ENCODE measurements at regions not wholly inside any gene's neighbourhood (a gene's known extent, or its start where the extent isn't known, plus 50 kb on each side); places are given as distances from the start of the nearest gene placed in this dataset.

DNA sequence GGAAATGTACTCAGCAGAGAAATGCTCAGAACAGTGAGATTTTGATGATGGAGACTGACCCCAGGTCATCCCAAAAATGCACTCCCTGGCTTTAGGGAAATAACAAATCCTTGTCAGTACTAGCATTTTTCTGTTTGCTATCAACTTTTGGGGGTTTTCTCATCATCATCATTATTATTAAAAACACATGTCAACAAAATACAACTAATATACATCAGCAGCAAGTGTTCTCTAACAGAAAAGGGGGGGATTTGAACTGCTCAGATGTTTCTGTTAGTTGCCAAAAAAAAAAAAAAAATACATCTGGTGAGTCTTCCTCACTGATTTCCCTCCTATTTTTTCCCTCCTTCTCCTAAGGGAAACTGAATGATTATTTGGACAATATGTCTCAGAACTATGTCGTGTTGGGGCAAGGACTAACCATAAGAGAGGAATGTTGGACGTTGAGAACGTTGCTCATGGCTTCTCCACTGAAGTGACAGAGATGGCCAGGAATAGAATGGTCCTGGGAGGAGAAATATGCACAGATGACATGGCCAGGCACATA lies 230.0 kb upstream of the MCTP2 start:
- DNase-seq, result no peak

DNA sequence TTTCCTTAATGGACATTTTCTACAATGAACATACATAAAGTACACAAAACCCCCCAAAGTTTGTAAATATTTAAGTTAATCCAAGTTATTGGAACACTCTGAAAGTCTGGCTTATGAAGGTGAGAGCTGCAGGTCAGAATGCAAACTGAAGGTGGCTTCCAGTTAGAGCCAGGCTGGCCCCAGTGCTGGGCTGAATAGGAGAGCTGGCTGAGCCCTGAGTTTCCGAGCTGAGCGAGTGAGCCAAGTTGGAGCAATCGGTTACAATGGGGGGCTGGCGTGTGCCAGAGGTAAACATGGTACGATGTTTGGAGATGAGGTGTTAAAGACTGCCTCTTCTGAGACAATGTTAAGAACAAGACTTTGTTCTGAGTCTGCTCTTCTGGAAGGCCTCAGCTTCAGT lies 230.8 kb upstream of the MCTP2 start:
- DNase-seq, result no peak

DNA sequence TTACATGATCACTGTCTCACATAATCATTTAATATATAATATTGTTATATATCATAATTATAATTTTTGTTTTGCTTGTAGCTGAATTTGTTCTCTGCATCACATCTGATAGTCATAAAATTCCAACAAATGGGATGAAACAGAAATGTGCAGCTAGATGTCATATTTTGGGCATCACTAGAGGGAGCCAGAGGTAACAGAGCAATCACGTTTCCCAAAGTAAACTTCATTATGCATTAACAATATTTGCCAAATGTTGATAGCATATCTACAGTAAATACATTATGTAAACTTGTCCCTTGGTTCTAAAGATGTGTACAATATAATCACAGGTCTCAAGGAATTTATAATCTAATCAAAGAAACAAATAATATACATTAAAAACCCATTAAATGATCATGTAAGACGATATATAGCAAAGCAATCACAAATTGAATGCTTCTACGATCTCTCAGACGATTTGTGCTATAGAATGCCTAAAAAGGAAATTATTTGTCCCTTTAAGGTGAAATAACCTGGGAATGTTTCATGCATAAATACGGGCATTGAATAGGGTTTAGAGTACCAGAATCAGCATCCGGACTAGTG lies 234.2 kb upstream of the MCTP2 start:
- DNase-seq, result no peak

DNA sequence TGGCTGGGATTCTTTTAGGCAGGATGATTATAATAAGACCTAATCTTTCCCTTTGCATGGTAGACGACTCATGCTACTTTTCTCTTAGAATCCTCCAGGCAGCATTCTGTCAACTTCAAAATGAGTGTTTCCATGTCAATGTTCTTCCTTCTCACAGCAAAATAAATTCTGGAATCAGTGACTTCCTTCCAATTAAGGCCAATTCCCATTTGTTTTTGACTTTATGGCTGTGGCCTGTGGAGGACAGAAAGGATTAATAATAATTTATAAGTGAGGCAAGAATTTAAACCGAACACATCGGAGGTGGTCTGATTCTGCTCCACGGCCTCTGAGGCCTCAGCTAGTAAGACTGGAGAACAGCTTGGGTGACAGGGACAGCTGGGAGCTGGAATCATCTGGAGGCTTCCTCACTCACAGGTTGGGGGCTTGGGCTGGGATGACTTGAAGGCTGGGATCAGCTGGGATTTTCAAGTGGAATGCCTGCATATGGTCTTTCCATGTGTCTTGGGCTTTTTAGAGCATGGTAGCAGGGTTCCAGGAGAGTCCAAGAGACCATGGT lies 241.8 kb upstream of the MCTP2 start:
- DNase-seq, result no peak

DNA sequence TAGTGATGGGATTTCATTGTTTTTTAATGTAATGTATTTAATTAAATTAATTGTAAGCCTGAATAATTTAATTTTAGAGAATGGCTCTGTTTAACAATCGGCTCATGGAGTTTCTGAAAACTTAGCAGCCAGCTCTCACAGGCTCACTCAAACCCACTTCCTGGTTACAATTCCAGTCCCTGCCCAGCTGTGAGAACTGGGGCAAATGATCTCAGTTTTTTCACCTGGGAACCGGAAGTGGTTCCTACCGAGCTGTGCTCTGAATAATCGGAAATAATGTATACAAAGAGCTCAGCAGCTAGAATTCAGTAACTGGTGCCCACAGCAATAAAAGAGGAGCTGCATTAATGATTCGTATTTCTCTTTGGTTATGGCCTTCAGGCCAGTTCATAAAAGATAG lies 244.3 kb upstream of the MCTP2 start:
- no peak for DNase-seq

DNA sequence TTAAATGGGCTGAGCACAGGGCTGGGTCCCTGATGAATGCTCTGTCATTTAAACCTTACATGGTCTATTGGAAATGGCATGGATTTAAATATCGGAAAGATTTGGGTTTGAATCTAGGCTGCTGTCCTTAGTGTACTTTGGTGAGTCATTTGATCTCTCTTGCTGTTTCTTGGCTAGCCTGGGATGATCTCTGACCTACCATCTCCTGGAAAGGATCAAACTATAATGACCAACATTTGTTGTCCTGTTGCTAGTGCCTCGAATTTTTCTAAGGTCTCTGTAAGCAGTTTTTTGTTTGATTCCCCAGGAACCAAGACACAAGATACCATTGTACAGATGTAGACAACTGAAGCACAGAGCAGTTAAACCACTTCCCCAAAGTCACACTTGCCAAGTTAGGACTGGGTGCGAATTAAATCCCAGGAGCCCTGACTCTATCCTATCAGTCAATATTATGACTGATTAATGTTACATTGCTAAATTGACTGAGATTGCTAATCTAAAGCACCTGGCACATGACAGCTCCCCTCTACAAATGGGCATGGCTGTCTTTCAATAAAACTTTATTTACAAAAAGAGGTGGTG lies 244.9 kb upstream of the MCTP2 start:
- no peak for DNase-seq

DNA sequence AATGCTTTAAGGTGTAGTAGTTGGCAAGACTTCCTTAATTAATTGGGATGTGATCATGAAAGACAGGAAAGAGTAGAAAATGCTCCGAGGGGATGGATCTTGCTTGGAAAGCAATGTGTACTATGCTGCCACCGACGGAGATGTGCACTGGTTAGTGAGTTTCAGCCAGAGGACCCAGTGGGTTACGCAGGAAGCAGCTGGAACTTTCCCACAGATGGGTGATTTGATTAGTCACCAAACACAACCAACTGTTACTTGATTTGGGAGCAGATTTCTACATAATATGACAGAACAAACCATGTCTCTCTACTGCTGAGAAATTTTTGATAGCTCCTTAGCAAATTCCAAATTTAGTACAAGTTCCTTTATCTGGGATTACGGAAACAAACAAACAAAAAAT lies 245.4 kb upstream of the MCTP2 start:
- DNase-seq, result no peak

DNA sequence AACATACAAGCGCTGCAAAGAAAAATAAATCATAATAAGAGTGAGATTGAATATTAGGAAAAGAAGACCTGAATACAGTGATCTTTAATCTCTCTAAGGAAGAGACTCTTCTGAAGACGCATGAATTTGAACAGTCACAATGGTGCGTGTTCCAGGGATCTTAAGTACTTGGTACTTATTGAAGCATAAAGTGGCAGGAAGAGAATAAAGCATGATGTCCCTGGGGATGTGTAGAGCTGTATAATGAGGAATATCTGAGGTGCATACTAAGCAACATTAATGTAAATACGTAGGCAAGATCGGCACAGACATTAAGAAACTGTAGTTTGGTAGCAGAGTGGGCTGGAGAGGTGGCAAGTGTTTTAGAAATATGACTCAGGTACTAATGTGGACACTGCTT lies 246.2 kb upstream of the MCTP2 start:
- no peak for DNase-seq

DNA sequence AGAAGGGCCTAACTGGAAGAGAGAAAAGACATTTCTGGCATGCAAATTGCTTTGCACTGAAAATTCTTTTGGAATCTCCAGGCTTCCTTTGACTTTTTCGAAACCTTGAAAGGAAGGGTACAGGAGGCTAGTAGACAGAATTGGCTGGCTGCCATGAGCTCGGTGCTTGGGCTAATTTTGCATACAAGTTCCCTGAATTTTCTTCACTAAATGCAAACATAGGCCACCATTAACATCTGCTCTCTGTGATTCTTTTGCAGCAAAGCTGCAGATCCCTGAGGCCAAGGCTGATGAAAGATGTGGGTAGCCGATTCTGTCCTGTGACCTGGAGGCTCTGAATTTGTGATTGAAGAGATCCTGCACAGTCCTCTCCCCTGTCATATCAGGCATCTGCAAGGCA lies 247.8 kb upstream of the MCTP2 start:
- DNase-seq, result no peak

DNA sequence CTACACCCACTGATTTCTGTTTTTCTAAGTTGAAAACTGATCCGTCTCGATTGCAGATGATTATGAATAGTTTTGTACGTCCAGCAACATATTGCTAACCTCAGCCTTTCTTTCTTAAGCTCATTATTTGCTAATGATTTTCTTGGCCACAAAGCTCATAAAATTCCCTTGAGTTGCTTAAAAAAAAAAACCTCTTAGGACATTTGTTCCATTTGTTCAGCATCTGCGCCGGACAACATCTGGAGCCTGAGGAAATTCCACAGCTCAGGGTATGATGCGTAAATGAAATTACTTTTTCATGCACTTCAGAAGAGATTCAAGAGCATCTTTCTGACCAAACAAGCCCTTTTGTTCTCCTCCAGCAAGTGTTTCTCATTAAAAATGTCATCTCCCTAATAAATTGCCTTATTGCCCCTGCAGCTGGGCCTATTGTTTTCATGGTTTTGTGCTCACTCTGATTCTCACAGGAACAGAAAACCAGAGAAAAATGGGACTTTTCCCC lies 249.1 kb upstream of the MCTP2 start:
- no peak for DNase-seq

DNA sequence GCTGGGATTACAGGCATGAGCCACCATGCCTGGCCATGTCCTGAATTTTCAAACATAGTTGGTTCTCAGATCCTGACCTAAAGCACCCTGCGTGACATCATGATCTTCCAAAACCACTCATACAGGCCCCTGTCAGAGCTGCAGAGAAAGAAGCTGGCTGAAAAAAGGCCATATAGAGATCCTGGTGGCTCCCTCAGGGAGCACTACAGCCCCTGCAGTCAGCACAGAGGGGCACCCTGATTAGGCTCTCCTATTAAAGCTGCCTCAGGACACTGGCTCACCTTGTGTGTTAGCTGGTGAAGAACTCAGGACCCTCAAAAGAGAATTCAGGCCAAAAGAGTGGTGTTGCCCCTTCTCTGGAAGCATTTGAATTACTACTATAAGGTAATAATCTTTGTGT lies 249.7 kb upstream of the MCTP2 start:
- DNase-seq, result no peak

DNA sequence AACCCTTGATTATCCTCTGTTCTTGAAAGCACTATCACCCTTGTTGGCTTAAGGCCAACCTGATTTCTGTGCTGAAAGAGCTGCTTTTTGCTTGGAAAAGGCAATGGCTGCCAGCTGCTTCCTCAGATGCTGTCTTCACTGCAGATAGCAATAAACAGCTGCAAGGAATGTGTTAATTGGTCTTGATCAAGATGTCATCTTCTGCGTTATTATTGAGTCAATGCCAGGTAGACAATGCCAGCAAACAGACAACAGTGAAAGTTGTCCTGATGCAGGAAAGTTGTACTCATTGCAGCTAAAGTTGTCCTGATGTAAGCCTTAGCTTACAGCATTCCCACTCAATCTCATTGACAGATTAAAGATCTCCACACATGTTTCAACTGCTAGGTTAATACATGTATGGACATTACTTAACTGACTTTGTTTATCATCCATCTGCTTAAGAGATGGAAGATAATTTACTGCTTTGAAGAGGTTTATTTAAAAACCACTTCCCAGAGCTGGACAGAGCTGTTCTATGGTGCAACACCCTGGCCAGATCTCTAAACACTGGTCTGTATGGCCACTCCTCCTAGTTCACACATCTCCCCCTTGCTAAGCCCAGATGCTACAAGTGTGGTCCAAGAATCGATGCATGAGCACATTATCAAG lies 251.0 kb upstream of the MCTP2 start:
- DNase-seq, result no peak

DNA sequence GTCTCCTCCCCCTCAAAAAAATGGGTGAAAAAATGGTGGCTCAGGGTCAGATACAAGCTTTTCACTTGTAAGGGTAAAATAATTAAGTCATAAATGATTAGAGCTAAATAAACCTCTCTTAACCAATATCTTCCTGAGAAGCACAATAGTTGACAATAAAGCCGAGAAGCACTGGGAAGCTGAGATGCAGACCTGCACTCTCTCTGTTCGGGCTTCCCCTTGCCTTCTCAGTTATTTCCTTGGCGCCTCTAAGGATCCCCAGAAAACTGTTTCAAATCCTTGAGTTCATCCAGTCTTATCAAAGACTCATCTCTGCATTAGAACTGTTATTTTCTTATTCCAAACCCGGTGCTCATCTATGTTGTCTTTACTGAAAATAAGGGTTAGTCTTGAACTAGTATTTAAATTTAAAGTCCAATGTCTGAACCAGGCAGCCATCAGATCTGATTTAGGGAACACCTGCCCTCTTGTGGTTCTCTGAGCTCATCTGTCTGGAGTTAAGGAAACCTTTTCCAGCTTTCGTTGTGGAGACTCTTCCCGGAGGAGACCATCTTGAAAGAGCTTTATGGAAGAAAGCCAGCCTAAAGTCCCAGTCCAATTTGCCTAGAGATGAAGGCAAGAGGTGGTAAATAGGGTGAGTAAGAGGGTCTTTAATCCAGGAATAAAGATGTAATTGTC lies 256.4 kb upstream of the MCTP2 start:
- no peak for DNase-seq

DNA sequence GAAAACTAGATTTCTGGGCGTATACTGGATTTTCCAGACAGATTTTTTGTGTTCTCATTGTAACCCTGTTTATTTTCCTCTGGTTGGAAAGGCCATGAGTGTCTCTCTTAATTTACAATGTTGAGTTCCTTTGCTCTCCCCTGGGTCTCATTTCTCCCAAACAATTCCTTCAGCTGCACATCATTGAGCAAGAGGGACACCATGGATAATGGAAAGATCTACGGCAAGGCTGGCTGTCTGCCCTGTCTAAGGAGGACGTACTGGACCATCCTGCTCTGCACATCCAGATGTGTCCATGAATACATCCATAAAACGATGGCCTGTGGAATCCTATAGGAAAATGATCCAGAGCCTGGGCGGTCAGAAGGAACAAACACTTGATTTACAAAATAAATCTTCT lies 258.1 kb upstream of the MCTP2 start:
- DNase-seq, result no peak

DNA sequence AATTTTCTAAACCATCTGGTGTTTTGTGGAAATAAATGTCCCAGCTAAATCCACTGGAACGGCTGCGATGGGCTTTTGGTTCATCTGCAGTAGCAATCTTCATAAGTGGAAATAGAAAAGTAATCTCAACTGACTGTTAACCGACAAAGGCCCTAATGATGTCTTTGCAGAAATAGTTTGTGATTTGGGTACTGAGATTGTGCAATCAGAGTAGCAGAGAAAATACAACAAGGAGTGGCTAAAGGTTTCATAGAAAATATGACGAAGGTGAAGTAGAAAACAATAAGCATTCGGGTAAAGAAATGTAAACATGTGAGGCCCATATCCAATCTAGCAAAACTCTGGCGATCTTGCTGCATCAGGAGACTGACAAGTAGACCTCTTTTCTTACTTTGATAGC lies 262.6 kb upstream of the MCTP2 start:
- DNase-seq, result no peak

DNA sequence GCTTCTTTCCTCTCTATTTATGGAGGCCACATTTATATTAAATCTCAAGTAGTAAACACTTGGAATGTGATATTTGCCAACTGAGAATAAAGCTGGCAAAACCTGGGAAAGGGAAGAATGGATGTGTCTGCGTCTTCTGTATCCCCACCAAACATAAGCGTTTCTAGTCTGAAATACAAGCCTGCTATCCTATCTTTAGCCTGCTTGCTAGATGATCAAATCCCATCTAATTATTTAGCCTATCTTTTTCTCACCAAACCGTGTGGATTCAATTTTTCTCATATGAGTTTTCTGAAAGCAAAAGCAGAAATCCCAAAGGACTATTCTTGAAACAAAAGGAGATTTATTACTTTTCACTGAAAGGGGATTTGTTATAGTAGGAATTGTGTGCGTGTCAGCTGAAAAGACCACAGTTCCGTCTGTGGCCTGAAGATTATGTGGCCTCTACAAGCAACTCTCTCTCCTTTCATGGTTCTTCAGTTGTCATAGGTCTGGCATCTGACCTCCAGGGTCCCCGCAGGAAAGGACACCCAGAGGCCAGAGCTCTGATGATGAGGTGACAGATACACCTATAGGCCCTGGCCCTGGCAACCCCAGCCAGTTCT lies 266.0 kb upstream of the MCTP2 start:
- DNase-seq, result no peak

DNA sequence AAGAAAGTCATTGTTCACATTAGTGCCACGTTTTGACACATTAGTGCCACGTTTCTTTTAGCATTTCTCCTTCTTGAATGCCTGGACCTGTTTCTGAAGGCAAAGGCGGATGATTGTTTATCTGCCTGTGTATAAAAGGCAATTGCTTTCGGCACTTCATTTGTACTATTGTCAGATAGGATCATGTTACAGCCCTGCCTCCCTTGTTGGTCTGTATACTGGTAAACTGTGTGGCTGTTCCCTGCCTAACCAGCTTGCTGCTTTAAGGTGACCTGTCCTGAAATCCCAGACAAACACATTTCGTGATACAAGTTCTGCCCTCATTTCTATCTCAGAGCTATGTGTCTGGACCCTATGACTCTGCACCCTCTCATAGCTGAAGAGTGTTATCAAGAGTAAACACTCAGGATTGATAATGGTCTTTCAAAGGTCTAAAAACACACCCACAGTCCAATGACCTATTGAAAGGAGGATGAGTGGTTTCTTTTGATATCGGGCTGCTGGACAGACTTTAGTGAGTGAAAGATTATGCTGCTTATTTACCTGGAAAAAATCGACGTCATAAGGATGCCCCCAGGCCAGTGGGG lies 276.3 kb upstream of the MCTP2 start:
- DNase-seq, result no peak

DNA sequence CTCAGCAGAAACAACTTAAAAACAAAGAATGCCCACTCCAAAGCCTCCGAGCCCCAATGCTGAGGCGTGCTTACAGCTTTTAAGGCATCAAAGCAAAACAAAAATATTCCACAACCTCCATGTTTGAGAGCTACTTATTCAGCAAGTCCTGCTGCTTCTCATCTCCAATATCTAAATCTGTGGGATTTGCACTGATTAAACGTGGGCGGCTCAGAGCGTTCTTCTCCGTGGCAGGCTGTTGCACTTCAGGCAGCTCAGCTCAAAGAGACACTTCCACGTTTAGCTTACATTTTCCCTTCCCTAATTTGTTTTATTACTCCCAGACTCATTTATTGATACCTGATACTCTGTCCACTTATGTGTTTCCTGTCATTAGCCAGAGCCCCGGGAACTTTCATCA lies 282.6 kb upstream of the MCTP2 start:
- DNase-seq, result no peak

DNA sequence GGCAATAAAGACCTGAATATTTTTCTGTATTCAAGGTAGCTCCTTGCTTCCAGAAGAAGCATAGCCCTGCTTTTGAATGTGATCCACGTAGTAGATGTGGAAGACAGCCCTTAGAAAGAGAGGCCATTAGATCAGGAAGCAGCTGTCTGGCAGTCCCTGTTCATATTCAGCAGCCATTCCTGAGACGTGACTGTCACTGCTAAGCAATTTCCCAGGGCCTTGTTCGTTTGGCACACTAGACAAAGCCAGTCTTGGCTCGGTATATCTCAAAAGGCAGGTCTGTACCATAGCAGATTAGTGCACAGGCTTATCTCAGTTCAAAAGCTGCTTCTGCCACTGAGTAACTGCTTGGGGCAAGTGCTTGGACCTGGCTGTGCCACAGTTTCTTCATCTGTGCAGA lies 287.8 kb upstream of the MCTP2 start:
- DNase-seq, result no peak

DNA sequence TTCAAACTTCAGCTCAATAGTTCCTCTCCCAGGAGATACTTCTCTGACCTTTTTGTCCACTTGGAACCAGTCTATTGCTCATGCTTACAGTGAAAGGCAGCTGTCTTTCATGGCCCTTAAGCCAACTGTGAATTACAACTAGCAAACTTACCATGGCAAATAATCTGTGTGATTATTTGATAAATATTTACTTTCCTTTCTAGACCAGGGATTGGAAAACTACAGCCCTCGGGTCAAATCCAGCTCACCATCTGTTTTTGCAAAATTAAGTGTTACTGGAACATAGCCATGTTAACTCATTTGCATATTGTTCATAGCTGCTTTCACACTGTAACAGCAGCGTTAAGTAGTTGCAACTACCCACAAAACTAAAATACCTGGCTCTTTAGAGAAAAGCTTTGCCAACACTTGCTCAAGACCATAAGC lies 289.1 kb upstream of the MCTP2 start:
- DNase-seq, result no peak

DNA sequence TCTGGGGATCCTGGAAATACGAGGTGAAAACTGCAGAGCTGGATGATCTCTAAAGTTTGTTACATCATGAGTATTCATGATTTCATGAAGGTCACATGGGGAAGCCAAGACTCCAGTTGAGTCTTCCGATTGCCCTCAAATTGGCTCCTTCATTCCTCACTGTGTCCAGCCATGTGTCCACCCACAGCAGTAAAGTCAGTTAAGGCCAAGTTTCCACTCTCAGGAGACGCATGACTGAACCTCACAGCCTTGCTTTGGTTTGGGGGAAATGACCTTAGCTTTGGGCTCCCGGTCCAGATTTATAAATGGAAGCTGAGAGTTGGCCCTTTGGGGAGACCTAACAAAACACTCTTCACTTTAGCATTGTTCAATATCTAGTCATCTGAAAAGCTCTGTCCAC lies 289.7 kb upstream of the MCTP2 start:
- no peak for DNase-seq

DNA sequence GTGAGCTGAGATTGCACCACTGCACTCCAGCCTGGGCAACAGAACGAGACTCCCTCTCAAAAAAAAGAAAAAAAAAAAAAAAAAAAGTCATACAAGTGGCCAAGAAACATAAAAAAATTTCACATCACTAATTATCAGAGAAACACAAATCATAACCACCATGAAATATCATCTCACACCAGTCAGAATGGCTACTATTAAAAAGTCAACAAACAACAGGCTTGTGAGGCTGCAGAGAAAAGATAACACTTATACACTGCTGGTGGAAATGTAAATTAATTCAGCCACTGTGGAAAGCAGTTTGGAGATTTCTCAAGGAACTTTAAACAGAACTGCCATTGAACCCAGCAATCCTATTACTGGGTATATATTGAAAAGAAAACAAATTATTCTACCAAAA lies 291.1 kb upstream of the MCTP2 start:
- no peak for DNase-seq
